MV-4-11 (cell line): ENCODE measurements at regions not wholly inside any gene's neighbourhood (a gene's known extent, or its start where the extent isn't known, plus 50 kb on each side); places are given as distances from the start of the nearest gene placed in this dataset.

ENCODE experiments used
- DNase-seq: peaks from one replicate; lab custom pipeline; 2025; lab: John Stamatoyannopoulos, UW

- no peak for DNase-seq
Observed at GRCh38 chr10:120372917-120373316, 84.1 kb upstream of the PLPP4 start.

GRCh38 chr10:120375666-120376065 lies 81.4 kb upstream of the PLPP4 start:
- DNase-seq = no peak

- DNase-seq = no peak
Observed at GRCh38 chr10:120381931-120382330, 75.1 kb upstream of the PLPP4 start.

- no peak for DNase-seq
Observed at GRCh38 chr10:120382360-120382759, 74.7 kb upstream of the PLPP4 start.

- DNase-seq = no peak
Observed at GRCh38 chr10:120385992-120386391, 71.0 kb upstream of the PLPP4 start.

GRCh38 chr10:120386896-120387295 lies 70.1 kb upstream of the PLPP4 start:
- no peak for DNase-seq

GRCh38 chr10:120387326-120387725 lies 69.7 kb upstream of the PLPP4 start:
- DNase-seq = no peak

GRCh38 chr10:120392245-120392644 lies 64.8 kb upstream of the PLPP4 start:
- no peak for DNase-seq

GRCh38 chr10:120392671-120393079 lies 64.4 kb upstream of the PLPP4 start:
- no peak for DNase-seq

- no peak for DNase-seq
Observed at GRCh38 chr10:120394446-120394845, 62.6 kb upstream of the PLPP4 start.

GRCh38 chr10:120396228-120396627 lies 60.8 kb upstream of the PLPP4 start:
- DNase-seq = no peak

GRCh38 chr10:120398180-120398579 lies 58.8 kb upstream of the PLPP4 start:
- no peak for DNase-seq

- DNase-seq = no peak
Observed at GRCh38 chr10:120400601-120401000, 56.4 kb upstream of the PLPP4 start.

- DNase-seq = no peak
Observed at GRCh38 chr10:120402147-120402766, 54.8 kb upstream of the PLPP4 start.

- no peak for DNase-seq
Observed at GRCh38 chr10:120403109-120403508, 53.9 kb upstream of the PLPP4 start.

GRCh38 chr10:120406376-120406775 lies 50.7 kb upstream of the PLPP4 start:
- no peak for DNase-seq
